ENCODE measurements at regions not wholly inside any gene's neighbourhood (a gene's known extent, or its start where the extent isn't known, plus 50 kb on each side); places are given as distances from the start of the nearest gene placed in this dataset.

GRCh38 chr13:39981056-39981455, 325.6 kb downstream of the COG6 start:
- TF ChIP-seq EZH2 (IDR thresholded peaks at IDR 0.05; ENCODE audit: insufficient read depth, low read length) (no peak), CTCF (IDR thresholded peaks at IDR 0.05; ENCODE audit: insufficient read depth, low read depth, low read length) (no peak)

Measured in astrocyte (in vitro differentiated cells and primary cell).